ENCODE measurements at regions not wholly inside any gene's neighbourhood (a gene's known extent, or its start where the extent isn't known, plus 50 kb on each side); places are given as distances from the start of the nearest gene placed in this dataset.

DNA sequence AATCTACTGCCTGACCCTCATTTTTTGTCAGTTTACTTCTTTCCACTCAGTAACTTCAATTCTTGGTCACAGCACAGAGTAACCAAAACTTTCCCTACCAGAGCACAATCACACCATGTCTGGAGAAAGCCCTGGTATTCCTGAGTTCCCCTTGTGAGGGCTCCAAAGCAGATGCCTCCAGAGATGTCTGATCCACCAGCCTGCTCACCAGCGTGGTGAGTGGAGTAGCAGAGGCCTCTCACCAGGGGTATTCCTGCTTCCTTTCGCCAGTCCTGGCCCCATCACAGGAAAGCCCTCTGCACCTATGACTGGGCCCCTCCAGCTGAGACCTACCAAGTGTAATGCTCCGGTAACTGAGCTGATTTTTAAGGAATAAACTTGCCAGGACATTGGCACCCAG lies 205.4 kb upstream of the HS3ST3A1 start (continued):
- TF ChIP-seq, protein P1, sequence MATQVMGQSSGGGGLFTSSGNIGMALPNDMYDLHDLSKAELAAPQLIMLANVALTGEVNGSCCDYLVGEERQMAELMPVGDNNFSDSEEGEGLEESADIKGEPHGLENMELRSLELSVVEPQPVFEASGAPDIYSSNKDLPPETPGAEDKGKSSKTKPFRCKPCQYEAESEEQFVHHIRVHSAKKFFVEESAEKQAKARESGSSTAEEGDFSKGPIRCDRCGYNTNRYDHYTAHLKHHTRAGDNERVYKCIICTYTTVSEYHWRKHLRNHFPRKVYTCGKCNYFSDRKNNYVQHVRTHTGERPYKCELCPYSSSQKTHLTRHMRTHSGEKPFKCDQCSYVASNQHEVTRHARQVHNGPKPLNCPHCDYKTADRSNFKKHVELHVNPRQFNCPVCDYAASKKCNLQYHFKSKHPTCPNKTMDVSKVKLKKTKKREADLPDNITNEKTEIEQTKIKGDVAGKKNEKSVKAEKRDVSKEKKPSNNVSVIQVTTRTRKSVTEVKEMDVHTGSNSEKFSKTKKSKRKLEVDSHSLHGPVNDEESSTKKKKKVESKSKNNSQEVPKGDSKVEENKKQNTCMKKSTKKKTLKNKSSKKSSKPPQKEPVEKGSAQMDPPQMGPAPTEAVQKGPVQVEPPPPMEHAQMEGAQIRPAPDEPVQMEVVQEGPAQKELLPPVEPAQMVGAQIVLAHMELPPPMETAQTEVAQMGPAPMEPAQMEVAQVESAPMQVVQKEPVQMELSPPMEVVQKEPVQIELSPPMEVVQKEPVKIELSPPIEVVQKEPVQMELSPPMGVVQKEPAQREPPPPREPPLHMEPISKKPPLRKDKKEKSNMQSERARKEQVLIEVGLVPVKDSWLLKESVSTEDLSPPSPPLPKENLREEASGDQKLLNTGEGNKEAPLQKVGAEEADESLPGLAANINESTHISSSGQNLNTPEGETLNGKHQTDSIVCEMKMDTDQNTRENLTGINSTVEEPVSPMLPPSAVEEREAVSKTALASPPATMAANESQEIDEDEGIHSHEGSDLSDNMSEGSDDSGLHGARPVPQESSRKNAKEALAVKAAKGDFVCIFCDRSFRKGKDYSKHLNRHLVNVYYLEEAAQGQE (IDR thresholded peaks at IDR 0.05; ENCODE audit: unreplicated experiment) = no peak
- no peak for TF ChIP-seq POLR2AphosphoS5 (IDR thresholded peaks at IDR 0.05; ENCODE audit: low read depth)

DNA sequence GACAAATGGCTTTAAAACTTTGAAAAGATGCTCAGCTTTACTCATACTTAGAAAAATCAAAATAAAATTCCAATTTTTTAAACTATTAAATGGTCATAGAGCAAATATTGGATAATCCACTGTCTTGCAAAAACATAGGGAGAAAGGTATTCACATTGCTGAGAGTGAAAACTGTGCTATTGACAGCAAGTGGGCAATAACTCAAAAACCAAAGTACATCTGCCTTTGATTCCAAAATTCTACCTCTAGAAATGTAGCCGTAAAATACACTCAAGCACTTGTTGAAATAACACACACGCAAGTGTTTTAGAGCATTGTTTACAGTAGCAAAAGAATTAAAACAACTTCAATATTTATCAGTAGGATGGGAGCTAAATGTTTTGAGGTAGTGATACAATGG lies 210.6 kb upstream of the HS3ST3A1 start:
- H4K20me1 ChIP-seq (replicated peaks; ENCODE audit: insufficient read depth) = no peaks in the 10 kb centered on the region
- no peak overlapping the region for H3K27ac ChIP-seq (ENCODE audit: low read depth)
- peaks cover 2% of the 10 kb centered on the region; the same call in 1 of the 3 replicates for H3K36me3 Mint-ChIP-seq (ENCODE audit: low read depth)
- H3K27me3 Mint-ChIP-seq (ENCODE audit: insufficient read depth, low read depth, poor library complexity) = no peaks in the 10 kb centered on the region
- no peak overlapping the region for H3K4me3 ChIP-seq
- H3K27ac Mint-ChIP-seq = no peak overlapping the region
- H3K9me2 ChIP-seq (ENCODE audit: insufficient read depth) = no peaks in the 10 kb centered on the region
- H3K4me1 Mint-ChIP-seq = no peaks in the 10 kb centered on the region
- no peak for ATAC-seq
- DNase-seq (ENCODE audit: low spot score) = no peak
- no peak overlapping the region for H2AFZ ChIP-seq
- H3K79me2 ChIP-seq (replicated peaks; ENCODE audit: insufficient read depth) = no peaks in the 10 kb centered on the region
- H3K9me3 Mint-ChIP-seq = no peaks in the 10 kb centered on the region; the same call in 1 of the 3 replicates
- H3K27me3 ChIP-seq (ENCODE audit: insufficient read depth) = no peaks in the 10 kb centered on the region
- H3F3A ChIP-seq (replicated peaks; ENCODE audit: low read depth) = no peaks in the 10 kb centered on the region
- no peaks in the 10 kb centered on the region for H3K4me1 ChIP-seq (ENCODE audit: insufficient read depth)
- no peak overlapping the region for H3K4me3 Mint-ChIP-seq
- H3K36me3 ChIP-seq (ENCODE audit: insufficient read depth) = no peaks in the 10 kb centered on the region
- no peak overlapping the region for H3K4me2 ChIP-seq
- no peak for TF ChIP-seq CREB1 (CRISPR knock-in tag; IDR thresholded peaks at IDR 0.05; ENCODE audit: low read depth)
- TF ChIP-seq NANOG (IDR thresholded peaks at IDR 0.05; ENCODE audit: borderline replicate concordance) = no peak
- TF ChIP-seq ZNF114 (CRISPR knock-in tag; IDR thresholded peaks at IDR 0.05) = no peak
- TF ChIP-seq, protein P2, sequence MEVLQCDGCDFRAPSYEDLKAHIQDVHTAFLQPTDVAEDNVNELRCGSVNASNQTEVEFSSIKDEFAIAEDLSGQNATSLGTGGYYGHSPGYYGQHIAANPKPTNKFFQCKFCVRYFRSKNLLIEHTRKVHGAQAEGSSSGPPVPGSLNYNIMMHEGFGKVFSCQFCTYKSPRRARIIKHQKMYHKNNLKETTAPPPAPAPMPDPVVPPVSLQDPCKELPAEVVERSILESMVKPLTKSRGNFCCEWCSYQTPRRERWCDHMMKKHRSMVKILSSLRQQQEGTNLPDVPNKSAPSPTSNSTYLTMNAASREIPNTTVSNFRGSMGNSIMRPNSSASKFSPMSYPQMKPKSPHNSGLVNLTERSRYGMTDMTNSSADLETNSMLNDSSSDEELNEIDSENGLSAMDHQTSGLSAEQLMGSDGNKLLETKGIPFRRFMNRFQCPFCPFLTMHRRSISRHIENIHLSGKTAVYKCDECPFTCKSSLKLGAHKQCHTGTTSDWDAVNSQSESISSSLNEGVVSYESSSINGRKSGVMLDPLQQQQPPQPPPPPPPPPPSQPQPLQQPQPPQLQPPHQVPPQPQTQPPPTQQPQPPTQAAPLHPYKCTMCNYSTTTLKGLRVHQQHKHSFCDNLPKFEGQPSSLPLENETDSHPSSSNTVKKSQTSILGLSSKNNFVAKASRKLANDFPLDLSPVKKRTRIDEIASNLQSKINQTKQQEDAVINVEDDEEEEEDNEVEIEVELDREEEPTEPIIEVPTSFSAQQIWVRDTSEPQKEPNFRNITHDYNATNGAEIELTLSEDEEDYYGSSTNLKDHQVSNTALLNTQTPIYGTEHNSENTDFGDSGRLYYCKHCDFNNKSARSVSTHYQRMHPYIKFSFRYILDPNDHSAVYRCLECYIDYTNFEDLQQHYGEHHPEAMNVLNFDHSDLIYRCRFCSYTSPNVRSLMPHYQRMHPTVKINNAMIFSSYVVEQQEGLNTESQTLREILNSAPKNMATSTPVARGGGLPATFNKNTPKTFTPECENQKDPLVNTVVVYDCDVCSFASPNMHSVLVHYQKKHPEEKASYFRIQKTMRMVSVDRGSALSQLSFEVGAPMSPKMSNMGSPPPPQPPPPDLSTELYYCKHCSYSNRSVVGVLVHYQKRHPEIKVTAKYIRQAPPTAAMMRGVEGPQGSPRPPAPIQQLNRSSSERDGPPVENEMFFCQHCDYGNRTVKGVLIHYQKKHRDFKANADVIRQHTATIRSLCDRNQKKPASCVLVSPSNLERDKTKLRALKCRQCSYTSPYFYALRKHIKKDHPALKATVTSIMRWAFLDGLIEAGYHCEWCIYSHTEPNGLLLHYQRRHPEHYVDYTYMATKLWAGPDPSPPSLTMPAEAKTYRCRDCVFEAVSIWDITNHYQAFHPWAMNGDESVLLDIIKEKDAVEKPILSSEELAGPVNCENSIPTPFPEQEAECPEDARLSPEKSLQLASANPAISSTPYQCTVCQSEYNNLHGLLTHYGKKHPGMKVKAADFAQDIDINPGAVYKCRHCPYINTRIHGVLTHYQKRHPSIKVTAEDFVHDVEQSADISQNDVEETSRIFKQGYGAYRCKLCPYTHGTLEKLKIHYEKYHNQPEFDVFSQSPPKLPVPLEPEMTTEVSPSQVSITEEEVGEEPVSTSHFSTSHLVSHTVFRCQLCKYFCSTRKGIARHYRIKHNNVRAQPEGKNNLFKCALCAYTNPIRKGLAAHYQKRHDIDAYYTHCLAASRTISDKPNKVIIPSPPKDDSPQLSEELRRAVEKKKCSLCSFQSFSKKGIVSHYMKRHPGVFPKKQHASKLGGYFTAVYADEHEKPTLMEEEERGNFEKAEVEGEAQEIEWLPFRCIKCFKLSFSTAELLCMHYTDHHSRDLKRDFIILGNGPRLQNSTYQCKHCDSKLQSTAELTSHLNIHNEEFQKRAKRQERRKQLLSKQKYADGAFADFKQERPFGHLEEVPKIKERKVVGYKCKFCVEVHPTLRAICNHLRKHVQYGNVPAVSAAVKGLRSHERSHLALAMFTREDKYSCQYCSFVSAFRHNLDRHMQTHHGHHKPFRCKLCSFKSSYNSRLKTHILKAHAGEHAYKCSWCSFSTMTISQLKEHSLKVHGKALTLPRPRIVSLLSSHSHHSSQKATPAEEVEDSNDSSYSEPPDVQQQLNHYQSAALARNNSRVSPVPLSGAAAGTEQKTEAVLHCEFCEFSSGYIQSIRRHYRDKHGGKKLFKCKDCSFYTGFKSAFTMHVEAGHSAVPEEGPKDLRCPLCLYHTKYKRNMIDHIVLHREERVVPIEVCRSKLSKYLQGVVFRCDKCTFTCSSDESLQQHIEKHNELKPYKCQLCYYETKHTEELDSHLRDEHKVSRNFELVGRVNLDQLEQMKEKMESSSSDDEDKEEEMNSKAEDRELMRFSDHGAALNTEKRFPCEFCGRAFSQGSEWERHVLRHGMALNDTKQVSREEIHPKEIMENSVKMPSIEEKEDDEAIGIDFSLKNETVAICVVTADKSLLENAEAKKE (CRISPR knock-in tag; IDR thresholded peaks at IDR 0.05) = no peak
- no peak for TF ChIP-seq EZH2 (IDR thresholded peaks at IDR 0.05; ENCODE audit: low read depth, unreplicated experiment)
- no peak for TF ChIP-seq EZH2phosphoT487 (IDR thresholded peaks at IDR 0.05; ENCODE audit: unreplicated experiment)
- TF ChIP-seq, protein P3, sequence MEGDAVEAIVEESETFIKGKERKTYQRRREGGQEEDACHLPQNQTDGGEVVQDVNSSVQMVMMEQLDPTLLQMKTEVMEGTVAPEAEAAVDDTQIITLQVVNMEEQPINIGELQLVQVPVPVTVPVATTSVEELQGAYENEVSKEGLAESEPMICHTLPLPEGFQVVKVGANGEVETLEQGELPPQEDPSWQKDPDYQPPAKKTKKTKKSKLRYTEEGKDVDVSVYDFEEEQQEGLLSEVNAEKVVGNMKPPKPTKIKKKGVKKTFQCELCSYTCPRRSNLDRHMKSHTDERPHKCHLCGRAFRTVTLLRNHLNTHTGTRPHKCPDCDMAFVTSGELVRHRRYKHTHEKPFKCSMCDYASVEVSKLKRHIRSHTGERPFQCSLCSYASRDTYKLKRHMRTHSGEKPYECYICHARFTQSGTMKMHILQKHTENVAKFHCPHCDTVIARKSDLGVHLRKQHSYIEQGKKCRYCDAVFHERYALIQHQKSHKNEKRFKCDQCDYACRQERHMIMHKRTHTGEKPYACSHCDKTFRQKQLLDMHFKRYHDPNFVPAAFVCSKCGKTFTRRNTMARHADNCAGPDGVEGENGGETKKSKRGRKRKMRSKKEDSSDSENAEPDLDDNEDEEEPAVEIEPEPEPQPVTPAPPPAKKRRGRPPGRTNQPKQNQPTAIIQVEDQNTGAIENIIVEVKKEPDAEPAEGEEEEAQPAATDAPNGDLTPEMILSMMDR (conservative IDR thresholded peaks at IDR 0.05; ENCODE audit: low read depth in 2 of 2) = no peak
- TF ChIP-seq, protein P1 (IDR thresholded peaks at IDR 0.05; ENCODE audit: unreplicated experiment) = no peak
- no peak for TF ChIP-seq STAT1 (IDR thresholded peaks at IDR 0.05; ENCODE audit: unreplicated experiment)

Data from GM23338 (cell line).